ENCODE measurements at regions not wholly inside any gene's neighbourhood (a gene's known extent, or its start where the extent isn't known, plus 50 kb on each side); places are given as distances from the start of the nearest gene placed in this dataset.

- no peak for DNase-seq (ENCODE audit: low spot score)
- H3K79me2 ChIP-seq (ENCODE audit: insufficient read depth, low read depth, low read length) = no peaks in the 10 kb centered on the region
- H3K4me2 ChIP-seq (ENCODE audit: low read length) = no peak overlapping the region
- BruUV-seq (replicated peaks) = no TSS peak
- ChIA-PET CTCF (ENCODE audit: unreplicated experiment) (no interaction called here), POLR2A (no interaction called here)
- H3K4me3 ChIP-seq (ENCODE audit: low read depth, low read length, poor library complexity, severe bottlenecking) = no peak overlapping the region
- H4K20me1 ChIP-seq (ENCODE audit: insufficient read depth, low read length) = no peaks in the 10 kb centered on the region
- no peaks in the 10 kb centered on the region for H3K9me2 ChIP-seq (ENCODE audit: insufficient read depth, low read length)
- TF ChIP-seq, protein P1, sequence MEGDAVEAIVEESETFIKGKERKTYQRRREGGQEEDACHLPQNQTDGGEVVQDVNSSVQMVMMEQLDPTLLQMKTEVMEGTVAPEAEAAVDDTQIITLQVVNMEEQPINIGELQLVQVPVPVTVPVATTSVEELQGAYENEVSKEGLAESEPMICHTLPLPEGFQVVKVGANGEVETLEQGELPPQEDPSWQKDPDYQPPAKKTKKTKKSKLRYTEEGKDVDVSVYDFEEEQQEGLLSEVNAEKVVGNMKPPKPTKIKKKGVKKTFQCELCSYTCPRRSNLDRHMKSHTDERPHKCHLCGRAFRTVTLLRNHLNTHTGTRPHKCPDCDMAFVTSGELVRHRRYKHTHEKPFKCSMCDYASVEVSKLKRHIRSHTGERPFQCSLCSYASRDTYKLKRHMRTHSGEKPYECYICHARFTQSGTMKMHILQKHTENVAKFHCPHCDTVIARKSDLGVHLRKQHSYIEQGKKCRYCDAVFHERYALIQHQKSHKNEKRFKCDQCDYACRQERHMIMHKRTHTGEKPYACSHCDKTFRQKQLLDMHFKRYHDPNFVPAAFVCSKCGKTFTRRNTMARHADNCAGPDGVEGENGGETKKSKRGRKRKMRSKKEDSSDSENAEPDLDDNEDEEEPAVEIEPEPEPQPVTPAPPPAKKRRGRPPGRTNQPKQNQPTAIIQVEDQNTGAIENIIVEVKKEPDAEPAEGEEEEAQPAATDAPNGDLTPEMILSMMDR (conservative IDR thresholded peaks at IDR 0.05; ENCODE audit: low read length) = no peak
- no peak for TF ChIP-seq EZH2phosphoT487 (IDR thresholded peaks at IDR 0.05; ENCODE audit: borderline replicate concordance, low read depth, low read length)
- H2AFZ ChIP-seq (ENCODE audit: low read length) = no peak overlapping the region
- H3K9me3 ChIP-seq (ENCODE audit: low read length) = no peaks in the 10 kb centered on the region
- H3K27ac ChIP-seq (ENCODE audit: low read depth, low read length, poor library complexity, severe bottlenecking) = no peak overlapping the region
- H3K4me1 ChIP-seq (ENCODE audit: insufficient read depth, low read length, poor library complexity, severe bottlenecking) = no peaks in the 10 kb centered on the region
- intact Hi-C loops (cut with micrococcal nuclease; ENCODE audit: unreplicated experiment) = no loop called here
- no peaks in the 10 kb centered on the region for H3K36me3 ChIP-seq (ENCODE audit: insufficient read depth, low read length)
Observed at GRCh38 chr15:96444865-96445264, 114.4 kb downstream of the NR2F2 start.

DNA sequence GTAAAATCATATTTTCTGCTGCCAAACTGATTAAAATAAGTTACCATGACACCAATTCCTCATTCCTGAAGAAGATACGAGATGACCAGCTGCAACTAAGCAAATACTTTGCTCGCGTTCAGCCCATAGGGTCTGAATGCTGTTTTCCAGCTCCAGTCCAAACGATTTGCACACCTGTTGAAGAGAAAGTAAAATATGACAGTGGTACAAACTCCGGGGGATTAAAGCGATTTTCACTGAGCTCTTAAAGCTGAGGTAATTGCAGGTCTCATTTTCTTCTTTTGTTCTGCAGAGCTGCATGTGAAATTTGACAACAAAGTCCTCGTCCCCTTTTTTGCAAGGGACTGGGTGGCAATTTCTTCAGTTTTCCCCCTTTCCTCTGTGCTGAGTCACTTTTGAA, 118.4 kb downstream of the NR2F2 start:
- DNase-seq (ENCODE audit: low spot score) = no peak
- Histone ChIP-seq H3K27ac (ENCODE audit: low read depth, low read length, poor library complexity, severe bottlenecking) (no peak overlapping the region), H4K20me1 (ENCODE audit: insufficient read depth, low read length) (no peaks in the 10 kb centered on the region), H3K9me2 (ENCODE audit: insufficient read depth, low read length) (no peaks in the 10 kb centered on the region), H3K79me2 (ENCODE audit: insufficient read depth, low read depth, low read length) (no peaks in the 10 kb centered on the region), H3K9me3 (ENCODE audit: low read length) (no peaks in the 10 kb centered on the region), H3K4me1 (ENCODE audit: insufficient read depth, low read length, poor library complexity, severe bottlenecking) (no peaks in the 10 kb centered on the region), H2AFZ (ENCODE audit: low read length) (no peak overlapping the region), H3K4me2 (ENCODE audit: low read length) (no peak overlapping the region), H3K4me3 (ENCODE audit: low read depth, low read length, poor library complexity, severe bottlenecking) (no peak overlapping the region), H3K36me3 (ENCODE audit: insufficient read depth, low read length) (no peaks in the 10 kb centered on the region)
- no TSS peak for BruUV-seq (replicated peaks)
- ChIA-PET POLR2A (no interaction called here), CTCF (ENCODE audit: unreplicated experiment) (no interaction called here)
- intact Hi-C loops (cut with micrococcal nuclease; ENCODE audit: unreplicated experiment) = no loop called here
- TF ChIP-seq, protein P1 (conservative IDR thresholded peaks at IDR 0.05; ENCODE audit: low read length) = no peak
- no peak for TF ChIP-seq EZH2phosphoT487 (IDR thresholded peaks at IDR 0.05; ENCODE audit: borderline replicate concordance, low read depth, low read length)

- no peak for DNase-seq (ENCODE audit: low spot score)
- Histone ChIP-seq H3K9me2 (ENCODE audit: insufficient read depth, low read length) (no peaks in the 10 kb centered on the region), H2AFZ (ENCODE audit: low read length) (no peak overlapping the region), H3K4me3 (ENCODE audit: low read depth, low read length, poor library complexity, severe bottlenecking) (no peak overlapping the region), H3K4me1 (ENCODE audit: insufficient read depth, low read length, poor library complexity, severe bottlenecking) (no peaks in the 10 kb centered on the region), H3K4me2 (ENCODE audit: low read length) (no peak overlapping the region), H3K27ac (ENCODE audit: low read depth, low read length, poor library complexity, severe bottlenecking) (no peak overlapping the region), H4K20me1 (ENCODE audit: insufficient read depth, low read length) (no peaks in the 10 kb centered on the region), H3K36me3 (ENCODE audit: insufficient read depth, low read length) (no peaks in the 10 kb centered on the region), H3K9me3 (ENCODE audit: low read length) (no peaks in the 10 kb centered on the region), H3K79me2 (ENCODE audit: insufficient read depth, low read depth, low read length) (no peaks in the 10 kb centered on the region)
- BruUV-seq (replicated peaks) = no TSS peak
- no peak for TF ChIP-seq EZH2phosphoT487 (IDR thresholded peaks at IDR 0.05; ENCODE audit: borderline replicate concordance, low read depth, low read length)
- TF ChIP-seq, protein P1 (conservative IDR thresholded peaks at IDR 0.05; ENCODE audit: low read length) = no peak
- POLR2A ChIA-PET = interaction anchor here (0.7 kb wide), 1 partner anchor 63 kb away, joined by 3 read pairs; no protein-coding TSS in a partner anchor
- intact Hi-C loops (cut with micrococcal nuclease; ENCODE audit: unreplicated experiment) = no loop called here
- CTCF ChIA-PET (ENCODE audit: unreplicated experiment) = no interaction called here
Observed at GRCh38 chr15:96457841-96458240, 127.3 kb downstream of the NR2F2 start.
